ENCODE measurements at regions not wholly inside any gene's neighbourhood (a gene's known extent, or its start where the extent isn't known, plus 50 kb on each side); places are given as distances from the start of the nearest gene placed in this dataset.

DNA sequence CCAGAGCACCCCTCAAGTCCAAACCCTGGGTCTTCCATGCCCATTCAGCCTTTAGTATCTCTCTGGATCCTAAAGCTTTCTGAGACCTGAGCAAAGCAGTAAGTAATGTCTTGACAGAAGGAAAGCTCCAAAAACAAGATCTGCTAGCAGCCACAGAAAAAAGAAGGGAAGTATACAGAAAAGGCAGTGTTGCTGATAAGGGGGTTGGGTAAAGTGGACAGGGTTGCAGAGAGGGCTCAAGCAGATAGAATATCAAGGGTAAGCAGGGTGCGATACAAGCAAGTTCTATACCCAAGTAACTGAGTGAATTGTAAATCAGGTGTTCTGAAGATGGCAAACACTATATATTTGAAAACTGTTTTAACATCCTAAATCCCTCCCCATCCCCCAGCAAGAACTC is 113.4 kb upstream of the CARMIL1 start:
- Histone ChIP-seq H3K14ac (ENCODE audit: insufficient read length) (no peak overlapping the region), H4K5ac (ENCODE audit: insufficient read length, low read depth, low read length) (no peak overlapping the region), H4K20me1 (replicated peaks in 1 of 2; ENCODE audit: control insufficient read depth in 1 of 2, insufficient read depth in 2 of 2, low read length in 2 of 2) (no peaks in the 10 kb centered on the region), H3K23ac (ENCODE audit: insufficient read length) (no peak overlapping the region), H3K27ac (ENCODE audit: low read depth, low read length) (no peak overlapping the region), H3K56ac (replicated peaks; ENCODE audit: insufficient read length, low read depth, low read length) (no peak overlapping the region), H3K4me2 (ENCODE audit: insufficient read depth in 1 of 2, low read depth in 2 of 2, low read length in 2 of 2) (no peak overlapping the region), H2AFZ (ENCODE audit: low read length) (no peak overlapping the region), H4K91ac (replicated peaks; ENCODE audit: insufficient read length, low read length) (no peak overlapping the region), H2BK120ac (replicated peaks; ENCODE audit: low read depth, low read length) (no peak overlapping the region), H2BK15ac (ENCODE audit: low read length) (no peak overlapping the region), H4K8ac (ENCODE audit: extremely low read depth, insufficient read depth, low read length) (no peak overlapping the region), H3K9me3 (ENCODE audit: insufficient read depth in 2 of 2, low read depth in 1 of 2, low read length in 1 of 2) (no peaks in the 10 kb centered on the region), H3K79me1 (ENCODE audit: low read depth, low read length) (no peaks in the 10 kb centered on the region), H3K23me2 (ENCODE audit: low read depth, low read length) (no peaks in the 10 kb centered on the region), H3K27me3 (replicated peaks in 1 of 4; ENCODE audit: control insufficient read depth in 3 of 4, extremely low read depth in 1 of 4, insufficient read depth in 3 of 4, low read length in 3 of 4) (no peaks in the 10 kb centered on the region), H3K18ac (ENCODE audit: extremely low read depth, low read length) (no peak overlapping the region), H3K4me1 (replicated peaks in 1 of 4; ENCODE audit: control insufficient read depth in 3 of 4, insufficient read depth in 4 of 4, low read length in 3 of 4) (no peaks in the 10 kb centered on the region), H3K36me3 (ENCODE audit: control insufficient read depth in 2 of 4, insufficient read depth in 4 of 4, low read length in 3 of 4) (no peaks in the 10 kb centered on the region), H2BK20ac (ENCODE audit: low read length) (no peak overlapping the region), H2AK5ac (ENCODE audit: low read depth, low read length) (no peak overlapping the region), H3K79me2 (ENCODE audit: control insufficient read depth in 1 of 2, insufficient read depth in 2 of 2, low read length in 2 of 2) (no peaks in the 10 kb centered on the region), H2BK5ac (ENCODE audit: low read depth, low read length) (no peak overlapping the region), H3K4ac (replicated peaks; ENCODE audit: insufficient read length, low read depth, low read length) (no peak overlapping the region), H2BK12ac (ENCODE audit: low read depth, low read length) (no peak overlapping the region), H3K4me3 (ENCODE audit: extremely low read depth in 1 of 4, insufficient read depth in 2 of 4, low read depth in 3 of 4, low read length in 4 of 4) (no peak overlapping the region), H3K9ac (replicated peaks in 1 of 4; ENCODE audit: extremely low read depth in 1 of 4, low read depth in 3 of 4, low read length in 3 of 4) (no peak overlapping the region)
- CTCF ChIA-PET (ENCODE audit: partially characterized antibody) = interaction anchor here (1.1 kb wide), 1 partner anchor 15 kb away, joined by 3 read pairs; no protein-coding TSS in a partner anchor
- DNase-seq (ENCODE audit: low read depth in 1 of 2, low spot score in 2 of 2) (no peak), FAIRE-seq (no peak)
- POLR2A ChIA-PET (ENCODE audit: partially characterized antibody) = no interaction called here
- WGBS, 2 experiments (ENCODE audit: extremely low coverage in 1 of 2, insufficient coverage in 1 of 2, insufficient read length in 1 of 2, insufficient replicate concordance in 2 of 2, low coverage in 1 of 2, low lambda C conversion rate in 2 of 2, missing lambda C conversion rate in 1 of 2) = 88% methylated on average over 1 of the region's 1 CpG; no CpG with 5 or more reads in 1 of the 2 experiments
- TF ChIP-seq KDM4A (IDR thresholded peaks at IDR 0.05; ENCODE audit: low read depth, low read length, severe bottlenecking) (no peak), ASH2L (IDR thresholded peaks at IDR 0.05; ENCODE audit: low read length) (no peak), SAP30 (IDR thresholded peaks at IDR 0.05; ENCODE audit: insufficient read depth, insufficient replicate concordance, low read length) (no peak), CEBPB (IDR thresholded peaks at IDR 0.05; ENCODE audit: low read depth, low read length) (no peak), HDAC6 (IDR thresholded peaks at IDR 0.05; ENCODE audit: low read depth, low read length) (no peak), YY1 (IDR thresholded peaks at IDR 0.05; ENCODE audit: low read depth, low read length) (no peak), CBX8 (IDR thresholded peaks at IDR 0.05; ENCODE audit: borderline replicate concordance, low read depth, low read length) (no peak)

Measured in H1 (cell line).